Upper lobe of left lung (tissue), 6 donors: ENCODE measurements at regions not wholly inside any gene's neighbourhood (a gene's known extent, or its start where the extent isn't known, plus 50 kb on each side); places are given as distances from the start of the nearest gene placed in this dataset.

Source experiments
- ATAC-seq, 2 donors: fragments of 200-7000 bp; cut with Tn5 transposase; one replicate each; pipeline ENCODE4 v1.9.1; 2022; ENCODE audit warnings: mild to moderate bottlenecking in 2 of 2, moderate library complexity in 2 of 2; ENCODE audit not compliant: low FRiP score in 2 of 2
- DNase-seq, 2 donors: peaks; one replicate each; pipeline ENCODE4 v3.0.0-alpha.2; 2019 to 2020
- H3K27ac ChIP-seq, 4 donors: fragments of 200-600 bp; sonication (generic); one replicate each; pipeline ENCODE4 v1.5.1; 2016 to 2019
- H3K27me3 ChIP-seq, 4 donors: fragments of 200-600 bp; sonication (generic); one replicate each; pipeline ENCODE4 v1.5.1; 2017 to 2019
- H3K36me3 ChIP-seq, 4 donors: fragments of 200-600 bp; sonication (generic); one replicate each; pipeline ENCODE4 v1.5.1; 2016 to 2019
- H3K4me1 ChIP-seq, 4 donors: fragments of 200-600 bp; sonication (generic); one replicate each; pipeline ENCODE4 v1.5.1; 2018 to 2019
- H3K4me3 ChIP-seq, 4 donors: fragments of 200-600 bp; sonication (generic); one replicate each; pipeline ENCODE4 v1.5.1; 2017 to 2019; ENCODE audit warnings: mild to moderate bottlenecking in 2 of 4, moderate library complexity in 1 of 4
- H3K9me3 ChIP-seq, 4 donors: fragments of 200-600 bp; sonication (generic); one replicate each; pipeline ENCODE4 v1.5.1; 2018 to 2019
- EP300 ChIP-seq, 4 donors: sonication (generic); formaldehyde crosslinking; IDR thresholded peaks; one replicate each; pipeline ENCODE4 v1.5.1; 2017; ENCODE audit warnings: antibody characterized with exemption in 4 of 4, control low read depth in 2 of 4
- POLR2A ChIP-seq, 4 donors: fragments of 450-650 bp; IDR thresholded peaks; one replicate each; pipeline ENCODE4 v1.5.1; 2016 to 2017; ENCODE audit warnings: antibody characterized with exemption in 4 of 4, mild to moderate bottlenecking in 2 of 4
- POLR2AphosphoS5 ChIP-seq, 2 donors: sonication (generic); formaldehyde crosslinking; IDR thresholded peaks; one replicate each; pipeline ENCODE4 v1.5.1; 2017; ENCODE audit warnings: antibody characterized with exemption in 2 of 2
- WGBS, 2 donors: methylation state at CpG; one replicate each; pipeline ENCODE4 v1.1.5; 2017 to 2018; 5-methylcytosine and 5-hydroxymethylcytosine counted together
- TF ChIP-seq, protein P1 (sequence below), 6 experiments: fragments of 450-650 bp in 4 of 6; fragments of 200-600 bp in 2 of 6; sonication (generic) in 2 of 6; IDR thresholded peaks; one replicate each; pipeline ENCODE4 v1.5.1; 2016 to 2019; ENCODE audit warnings: antibody characterized with exemption in 6 of 6
- donor health status: DM: no; HTN: no; CAD: no; lungs with moderate emphysema.
- donor health status: DM: no; HTN: yes; CAD: no; lungs with severe emphysema.

DNA sequence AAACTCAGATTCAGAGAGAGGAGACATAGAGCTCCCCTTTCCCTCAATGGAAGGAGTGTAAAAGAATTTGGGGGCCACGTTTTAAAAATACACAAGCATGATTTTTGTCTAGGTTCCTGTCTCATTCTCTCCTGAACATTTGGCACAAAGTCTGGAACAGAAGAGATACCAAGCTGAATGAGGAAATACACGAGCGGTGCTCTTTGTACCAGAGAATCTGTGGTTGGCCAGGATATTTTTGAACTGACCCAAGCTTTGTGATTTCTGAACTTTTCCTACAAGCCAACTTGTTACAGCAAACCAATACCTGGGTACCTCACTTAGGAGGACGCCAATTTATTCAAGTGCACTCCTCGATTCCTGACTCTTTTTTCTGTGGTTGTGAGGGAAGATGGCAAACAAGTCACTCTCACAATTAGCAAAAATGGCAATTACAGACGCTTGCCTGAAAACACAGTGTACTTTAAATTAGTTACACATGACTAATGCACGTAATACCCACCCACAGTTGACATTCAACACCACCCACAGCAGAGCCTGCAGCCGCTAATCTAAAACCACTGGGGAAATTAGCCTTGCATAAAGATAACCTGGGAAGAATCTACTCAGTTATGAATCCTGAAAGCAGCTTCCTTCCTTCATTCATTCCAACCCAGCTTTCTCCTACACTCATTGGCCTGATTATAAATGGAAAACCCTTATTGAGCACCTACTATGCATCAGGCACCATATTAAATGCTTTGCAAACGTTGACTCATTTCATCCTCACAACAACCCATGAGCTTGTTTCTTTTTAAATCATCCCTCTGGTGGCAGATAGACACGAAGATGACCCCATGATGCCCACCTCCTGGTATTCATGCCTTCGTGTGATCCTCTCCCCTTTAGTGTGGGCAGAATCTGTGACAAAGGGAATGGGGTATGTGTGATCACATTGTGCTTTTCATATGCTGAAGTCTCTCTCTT, 293.5 kb downstream of the KBTBD8 start:
- no peaks in the 10 kb centered on the region for H3K27me3 ChIP-seq
- H3K4me3 ChIP-seq, result no peak overlapping the region
- peaks cover 0 to 8% (median 2%) of the 10 kb centered on the region in 4 donors for H3K4me1 ChIP-seq
- no peak overlapping the region for H3K27ac ChIP-seq
- TF ChIP-seq POLR2A (IDR thresholded peaks at IDR 0.05) (no peak), EP300 (IDR thresholded peaks at IDR 0.05) (no peak), POLR2AphosphoS5 (IDR thresholded peaks at IDR 0.05) (no peak)
- TF ChIP-seq, protein P1, sequence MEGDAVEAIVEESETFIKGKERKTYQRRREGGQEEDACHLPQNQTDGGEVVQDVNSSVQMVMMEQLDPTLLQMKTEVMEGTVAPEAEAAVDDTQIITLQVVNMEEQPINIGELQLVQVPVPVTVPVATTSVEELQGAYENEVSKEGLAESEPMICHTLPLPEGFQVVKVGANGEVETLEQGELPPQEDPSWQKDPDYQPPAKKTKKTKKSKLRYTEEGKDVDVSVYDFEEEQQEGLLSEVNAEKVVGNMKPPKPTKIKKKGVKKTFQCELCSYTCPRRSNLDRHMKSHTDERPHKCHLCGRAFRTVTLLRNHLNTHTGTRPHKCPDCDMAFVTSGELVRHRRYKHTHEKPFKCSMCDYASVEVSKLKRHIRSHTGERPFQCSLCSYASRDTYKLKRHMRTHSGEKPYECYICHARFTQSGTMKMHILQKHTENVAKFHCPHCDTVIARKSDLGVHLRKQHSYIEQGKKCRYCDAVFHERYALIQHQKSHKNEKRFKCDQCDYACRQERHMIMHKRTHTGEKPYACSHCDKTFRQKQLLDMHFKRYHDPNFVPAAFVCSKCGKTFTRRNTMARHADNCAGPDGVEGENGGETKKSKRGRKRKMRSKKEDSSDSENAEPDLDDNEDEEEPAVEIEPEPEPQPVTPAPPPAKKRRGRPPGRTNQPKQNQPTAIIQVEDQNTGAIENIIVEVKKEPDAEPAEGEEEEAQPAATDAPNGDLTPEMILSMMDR (IDR thresholded peaks at IDR 0.05), result no peak
- 66 to 74% methylated on average over 11 of the region's 11 CpGs for WGBS, 2 donors
- no peaks in the 10 kb centered on the region for H3K9me3 ChIP-seq
- no peak for DNase-seq
- H3K36me3 ChIP-seq, result no peaks in the 10 kb centered on the region
- ATAC-seq, result no peak

DNA sequence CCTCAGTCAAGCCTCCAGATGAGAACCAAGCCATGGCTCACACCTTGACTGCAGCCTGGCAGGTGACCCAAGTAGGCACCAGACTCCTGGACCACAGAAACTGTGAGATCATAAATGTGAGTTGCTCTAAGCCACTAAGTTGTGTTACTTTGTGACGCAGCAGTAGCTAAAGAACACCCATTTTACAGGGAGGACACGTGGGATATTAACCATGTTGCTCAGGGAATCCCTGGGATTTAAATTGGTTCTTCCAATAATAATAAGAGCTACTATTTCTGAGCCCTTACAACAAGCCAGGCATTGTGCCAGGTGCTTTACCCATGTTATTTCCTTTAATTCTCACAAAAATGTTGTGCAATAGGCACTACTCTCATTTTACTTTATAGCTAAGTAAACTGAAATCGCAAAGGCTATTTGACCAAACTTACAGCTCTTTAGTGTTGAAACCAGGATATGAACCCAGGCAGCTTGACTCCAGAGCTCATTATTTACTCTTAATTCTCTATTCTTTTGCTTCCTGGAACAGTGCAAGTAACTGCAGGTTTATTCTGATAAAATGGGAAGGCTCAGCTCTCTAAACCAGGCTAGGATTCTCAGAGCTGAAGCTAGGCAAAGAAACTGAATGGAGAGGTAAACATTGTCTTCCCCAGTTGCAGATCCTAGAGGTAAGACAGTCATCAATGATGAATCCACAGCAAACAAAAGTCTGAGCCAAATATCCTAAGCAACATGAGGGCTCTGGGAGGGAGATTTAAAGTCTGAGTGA, 294.4 kb downstream of the KBTBD8 start:
- Histone ChIP-seq H3K36me3 (no peaks in the 10 kb centered on the region), H3K4me1 (peaks cover 0 to 8% (median 2%) of the 10 kb centered on the region in 4 donors), H3K9me3 (no peaks in the 10 kb centered on the region), H3K27ac (peak overlapping the region in 1 of 4 donors; percentile 19), H3K4me3 (no peak overlapping the region), H3K27me3 (no peaks in the 10 kb centered on the region)
- DNase-seq (peak in 1 of 2 donors; percentile 78), ATAC-seq (no peak)
- WGBS, 2 donors, result 42 to 49% methylated on average over 3 of the region's 3 CpGs
- TF ChIP-seq POLR2A (IDR thresholded peaks at IDR 0.05) (no peak), EP300 (IDR thresholded peaks at IDR 0.05) (peak in 1 of 4 donors; percentile 59)

DNA sequence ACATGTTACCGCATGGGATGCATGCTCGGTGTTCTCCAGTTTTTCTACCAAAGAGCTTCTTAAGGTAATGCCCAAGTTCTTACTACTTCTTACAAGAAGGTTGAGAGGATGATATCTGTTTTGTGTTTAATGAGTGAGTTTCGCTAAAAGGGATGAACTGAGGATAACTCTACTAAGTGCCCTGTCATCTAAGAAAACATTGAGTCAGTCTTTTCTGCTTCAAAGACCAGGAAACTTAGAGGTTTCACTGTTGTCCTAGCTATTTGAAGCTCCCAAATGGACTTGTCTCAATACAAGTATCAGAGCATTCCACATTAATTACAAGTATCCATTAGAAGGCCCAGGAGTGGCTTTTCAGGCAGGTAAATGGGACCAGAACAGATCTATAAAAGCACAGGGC, 296.2 kb downstream of the KBTBD8 start:
- DNase-seq (no peak), ATAC-seq (no peak)
- Histone ChIP-seq H3K27ac (no peak overlapping the region), H3K9me3 (no peaks in the 10 kb centered on the region), H3K4me1 (peaks cover 0 to 8% (median 2%) of the 10 kb centered on the region in 4 donors), H3K36me3 (no peaks in the 10 kb centered on the region), H3K4me3 (no peak overlapping the region), H3K27me3 (no peaks in the 10 kb centered on the region)
- TF ChIP-seq POLR2AphosphoS5 (IDR thresholded peaks at IDR 0.05) (no peak), POLR2A (IDR thresholded peaks at IDR 0.05) (no peak), EP300 (IDR thresholded peaks at IDR 0.05) (no peak)
- TF ChIP-seq, protein P1 (IDR thresholded peaks at IDR 0.05), result no peak
- 92% methylated on average over 3 of the region's 3 CpGs for WGBS, 2 donors

DNA sequence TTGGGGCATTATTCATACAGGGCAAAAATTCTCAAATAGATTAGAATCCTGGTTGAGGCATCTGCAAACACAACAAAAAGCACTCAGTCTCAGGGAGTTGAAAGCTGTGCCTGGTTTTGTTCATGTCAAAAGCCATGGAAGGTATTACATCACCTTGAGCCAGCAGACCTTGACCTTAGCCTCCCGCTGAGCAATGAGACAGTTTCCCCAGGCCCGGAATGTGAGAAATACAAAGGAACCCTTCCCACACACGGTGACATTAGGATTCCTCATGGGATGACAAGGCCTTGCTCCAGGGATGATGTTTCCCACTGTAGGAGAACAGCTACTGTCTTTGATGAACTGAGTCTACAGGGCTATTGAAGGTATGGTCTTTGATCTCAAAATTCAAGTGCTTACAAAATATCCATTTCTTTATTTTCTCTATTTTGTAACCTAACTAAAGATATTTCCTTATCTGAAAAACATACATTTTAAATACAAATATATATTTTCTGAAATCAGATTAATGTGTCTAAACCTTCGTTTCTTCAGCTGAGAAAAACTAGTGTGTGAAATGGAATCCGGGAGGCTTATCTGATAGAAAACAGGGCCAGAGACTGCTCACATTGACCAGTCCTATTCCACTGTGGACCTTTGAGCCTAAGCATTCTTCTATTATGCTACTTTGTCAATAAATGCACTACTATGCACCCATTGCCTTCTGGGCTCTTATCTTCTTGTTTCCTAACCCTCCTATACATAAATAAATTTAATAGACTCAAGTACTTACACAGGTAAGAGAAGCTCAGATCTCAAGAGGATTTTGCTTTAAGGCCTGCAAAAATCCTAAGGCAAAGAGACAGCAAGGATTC, 298.2 kb downstream of the KBTBD8 start:
- WGBS, 2 donors, result 73 to 86% methylated on average over 5 of the region's 5 CpGs
- DNase-seq, result no peak
- no peak for ATAC-seq
- Histone ChIP-seq H3K4me3 (no peak overlapping the region), H3K36me3 (no peaks in the 10 kb centered on the region), H3K4me1 (peaks cover 0 to 8% (median 2%) of the 10 kb centered on the region in 4 donors), H3K27ac (no peak overlapping the region), H3K9me3 (no peaks in the 10 kb centered on the region), H3K27me3 (no peaks in the 10 kb centered on the region)
- no peak for TF ChIP-seq EP300 (IDR thresholded peaks at IDR 0.05)
- TF ChIP-seq, protein P1 (IDR thresholded peaks at IDR 0.05), result no peak
- no peak for TF ChIP-seq POLR2A (IDR thresholded peaks at IDR 0.05)
- no peak for TF ChIP-seq POLR2AphosphoS5 (IDR thresholded peaks at IDR 0.05)
